NB4 (cell line): ENCODE measurements at regions not wholly inside any gene's neighbourhood (a gene's known extent, or its start where the extent isn't known, plus 50 kb on each side); places are given as distances from the start of the nearest gene placed in this dataset.

ENCODE experiments used
- DNase-seq: peaks from one replicate; pipeline ENCODE4 v3.0.0; 2010; ENCODE audit warnings: low read depth
- H3K4me3 ChIP-seq: one replicate; pipeline ENCODE4 v1.5.1; 2011; ENCODE audit warnings: mild to moderate bottlenecking, low read depth, low read length, moderate library complexity
- MYC ChIP-seq: IDR thresholded peaks from 2 replicates; pipeline ENCODE4 v1.6.1; 2011; ENCODE audit warnings: low read depth, low read length
- POLR2A ChIP-seq: IDR thresholded peaks from 2 replicates; pipeline ENCODE4 v1.6.1; 2011; ENCODE audit warnings: mild to moderate bottlenecking; ENCODE audit not compliant: insufficient read length; ENCODE audit errors: extremely low read depth
- TF ChIP-seq, protein P1 (sequence below): IDR thresholded peaks from one replicate; pipeline ENCODE4 v1.5.1; 2012; ENCODE audit warnings: low read depth, low read length
- TF ChIP-seq, protein P2 (sequence below): IDR thresholded peaks from 2 replicates; pipeline ENCODE4 v1.6.1; 2011; ENCODE audit warnings: low read depth, low read length

- TF ChIP-seq MYC = no peak
- TF ChIP-seq, protein P1, sequence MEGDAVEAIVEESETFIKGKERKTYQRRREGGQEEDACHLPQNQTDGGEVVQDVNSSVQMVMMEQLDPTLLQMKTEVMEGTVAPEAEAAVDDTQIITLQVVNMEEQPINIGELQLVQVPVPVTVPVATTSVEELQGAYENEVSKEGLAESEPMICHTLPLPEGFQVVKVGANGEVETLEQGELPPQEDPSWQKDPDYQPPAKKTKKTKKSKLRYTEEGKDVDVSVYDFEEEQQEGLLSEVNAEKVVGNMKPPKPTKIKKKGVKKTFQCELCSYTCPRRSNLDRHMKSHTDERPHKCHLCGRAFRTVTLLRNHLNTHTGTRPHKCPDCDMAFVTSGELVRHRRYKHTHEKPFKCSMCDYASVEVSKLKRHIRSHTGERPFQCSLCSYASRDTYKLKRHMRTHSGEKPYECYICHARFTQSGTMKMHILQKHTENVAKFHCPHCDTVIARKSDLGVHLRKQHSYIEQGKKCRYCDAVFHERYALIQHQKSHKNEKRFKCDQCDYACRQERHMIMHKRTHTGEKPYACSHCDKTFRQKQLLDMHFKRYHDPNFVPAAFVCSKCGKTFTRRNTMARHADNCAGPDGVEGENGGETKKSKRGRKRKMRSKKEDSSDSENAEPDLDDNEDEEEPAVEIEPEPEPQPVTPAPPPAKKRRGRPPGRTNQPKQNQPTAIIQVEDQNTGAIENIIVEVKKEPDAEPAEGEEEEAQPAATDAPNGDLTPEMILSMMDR = no peak
- TF ChIP-seq POLR2A = no peak
- TF ChIP-seq, protein P2, sequence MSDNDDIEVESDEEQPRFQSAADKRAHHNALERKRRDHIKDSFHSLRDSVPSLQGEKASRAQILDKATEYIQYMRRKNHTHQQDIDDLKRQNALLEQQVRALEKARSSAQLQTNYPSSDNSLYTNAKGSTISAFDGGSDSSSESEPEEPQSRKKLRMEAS = no peak
- H3K4me3 ChIP-seq = no peak overlapping the region
- DNase-seq = no peak
These were observed 259.2 kb upstream of the RGMB start for GRCh38 chr5:98514215-98514614.

- no peak for TF ChIP-seq POLR2A
- TF ChIP-seq, protein P1 = no peak
- TF ChIP-seq, protein P2 = no peak
- TF ChIP-seq MYC = no peak
- H3K4me3 ChIP-seq = no peak overlapping the region
- no peak for DNase-seq
These were observed 256.8 kb upstream of the RGMB start for GRCh38 chr5:98516701-98517100.

GRCh38 chr5:98517560-98518366, 255.7 kb upstream of the RGMB start:
- TF ChIP-seq, protein P1 = no peak
- TF ChIP-seq MYC (no peak), POLR2A (no peak)
- TF ChIP-seq, protein P2 = no peak
- no peak overlapping the region for H3K4me3 ChIP-seq
- no peak for DNase-seq

GRCh38 chr5:98518754-98519153, 254.7 kb upstream of the RGMB start:
- TF ChIP-seq, protein P2 = no peak
- TF ChIP-seq, protein P1 = no peak
- no peak for TF ChIP-seq MYC
- TF ChIP-seq POLR2A = no peak
- H3K4me3 ChIP-seq = no peak overlapping the region
- DNase-seq = no peak

DNA sequence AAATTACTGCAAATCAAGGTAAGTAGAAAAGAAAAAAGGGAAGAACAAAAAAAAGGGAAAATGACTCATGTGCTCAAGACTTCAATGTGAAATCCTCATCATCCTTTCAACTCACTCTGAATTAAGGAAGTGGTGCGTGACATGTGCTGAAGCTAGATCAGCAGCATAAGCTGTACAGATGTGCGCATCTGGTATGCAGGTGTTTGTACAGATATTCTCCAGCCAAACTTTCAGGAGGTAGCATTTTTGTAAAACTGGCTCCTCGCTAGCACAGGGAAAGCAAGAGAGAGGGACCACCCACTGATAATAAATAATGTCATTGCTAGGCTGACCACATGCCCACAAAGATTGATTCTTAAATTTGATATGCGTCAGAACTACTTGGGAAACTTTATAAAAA, 253.9 kb upstream of the RGMB start:
- peak; percentile 5 for DNase-seq
- TF ChIP-seq MYC = no peak
- TF ChIP-seq, protein P2 = 0 out of 2 replicates have a peak, but pooled peaks have one; percentile 19
- no peak for TF ChIP-seq POLR2A
- TF ChIP-seq, protein P1 = no peak
- H3K4me3 ChIP-seq = no peak overlapping the region
